Fibroblast of skin of left biceps (primary cell): ENCODE measurements at regions not wholly inside any gene's neighbourhood (a gene's known extent, or its start where the extent isn't known, plus 50 kb on each side); places are given as distances from the start of the nearest gene placed in this dataset.
A peak's percentile ranks its signal among the peaks of the same experiment; 100 is the strongest.

Source experiments
- DNase-seq, 2 experiments: peaks; one replicate each; pipeline ENCODE4 v3.0.0-alpha.2; 2013; ENCODE audit warnings: low read depth in 2 of 2

DNA sequence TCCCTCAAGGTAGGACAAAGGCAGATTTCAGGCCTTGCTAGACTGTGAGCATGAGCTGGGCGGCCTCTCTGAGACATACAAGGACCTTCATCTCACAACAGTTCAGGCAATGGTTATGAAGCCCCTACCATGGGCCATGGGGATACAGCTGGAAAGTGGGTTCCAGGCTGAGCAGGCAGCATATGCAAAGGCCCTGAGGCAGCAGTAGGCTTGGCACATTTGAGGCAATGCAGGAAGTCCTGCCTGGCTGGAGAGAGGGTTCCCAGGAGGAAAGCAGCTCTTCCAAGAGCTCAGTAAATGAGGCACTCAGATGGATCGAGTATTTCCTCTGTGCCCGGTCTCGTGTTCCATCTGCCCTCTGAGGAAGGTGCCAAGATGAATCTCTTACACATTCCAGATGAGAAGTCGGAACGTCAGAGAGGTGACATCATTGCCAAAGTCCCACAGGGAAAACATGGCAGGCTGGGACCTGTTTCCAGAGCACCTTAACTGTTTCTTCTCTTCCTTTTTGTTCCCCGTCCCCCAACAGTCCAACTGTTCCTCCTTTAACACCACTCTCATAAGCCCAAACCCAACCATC lies 388.6 kb downstream of the MN1 start:
- no peak for DNase-seq

DNA sequence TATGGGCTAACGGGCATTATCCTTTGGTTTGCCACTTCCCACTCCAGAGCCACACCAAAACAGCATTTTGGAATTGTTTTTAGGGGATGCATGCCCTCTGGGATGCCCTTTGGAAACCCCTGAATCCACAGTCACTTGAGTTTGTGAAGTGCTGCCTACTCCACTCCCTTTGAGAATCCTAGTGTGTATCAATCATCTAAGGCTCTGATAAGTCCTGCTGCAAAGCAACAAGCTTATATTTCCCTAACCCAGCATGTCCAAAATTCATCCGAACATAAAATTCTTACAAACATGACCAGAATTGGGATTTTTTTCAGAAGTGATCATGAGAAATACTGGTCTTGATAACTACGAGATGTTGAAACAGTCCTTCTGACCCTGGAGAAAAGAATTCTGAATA lies 387.9 kb downstream of the MN1 start:
- DNase-seq = no peak

DNA sequence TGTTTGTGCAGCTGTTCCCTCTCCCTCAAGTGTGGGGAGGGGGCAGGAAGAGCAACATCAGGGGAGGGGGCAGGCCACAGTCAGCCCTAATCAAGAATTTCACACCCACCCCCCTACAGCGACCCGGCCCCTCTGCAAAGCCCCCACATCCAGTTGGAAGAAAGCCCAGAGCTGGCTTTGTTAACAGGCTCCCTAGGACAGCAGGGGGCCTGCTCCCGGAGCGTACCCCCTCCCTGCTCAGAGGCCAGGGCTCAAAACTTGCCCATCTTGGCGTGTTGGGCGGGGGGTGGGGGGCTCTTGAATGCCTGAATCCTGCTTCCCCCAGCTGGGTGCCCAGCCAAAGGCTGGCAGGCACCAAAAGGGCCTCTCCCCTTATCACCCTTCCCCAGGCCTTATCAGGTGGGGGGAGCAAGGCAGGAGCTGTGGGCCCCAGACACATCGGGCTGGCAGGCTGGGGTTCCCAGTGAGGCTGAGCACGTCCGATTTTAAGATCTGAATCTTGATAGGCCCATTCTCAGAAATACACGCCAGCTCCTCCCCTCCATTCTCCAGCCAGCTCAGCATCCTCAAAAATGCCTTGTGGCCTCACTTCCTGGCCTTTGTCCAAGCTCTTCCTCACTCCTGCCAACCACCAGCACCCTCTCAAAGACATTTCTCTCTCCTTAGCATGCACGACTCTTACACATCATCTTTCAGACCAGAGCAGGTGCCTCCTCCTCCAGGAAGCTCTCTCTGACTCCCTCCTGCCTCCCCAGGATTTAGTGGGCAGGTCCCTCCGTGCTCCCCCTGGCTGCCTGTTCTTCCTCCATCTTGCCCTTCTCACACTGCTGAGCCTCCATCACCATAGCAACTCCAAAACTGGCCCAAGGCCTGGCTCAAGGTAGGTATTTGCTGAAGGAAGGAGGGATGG lies 384.8 kb downstream of the MN1 start:
- peak; percentile 85 for DNase-seq

DNA sequence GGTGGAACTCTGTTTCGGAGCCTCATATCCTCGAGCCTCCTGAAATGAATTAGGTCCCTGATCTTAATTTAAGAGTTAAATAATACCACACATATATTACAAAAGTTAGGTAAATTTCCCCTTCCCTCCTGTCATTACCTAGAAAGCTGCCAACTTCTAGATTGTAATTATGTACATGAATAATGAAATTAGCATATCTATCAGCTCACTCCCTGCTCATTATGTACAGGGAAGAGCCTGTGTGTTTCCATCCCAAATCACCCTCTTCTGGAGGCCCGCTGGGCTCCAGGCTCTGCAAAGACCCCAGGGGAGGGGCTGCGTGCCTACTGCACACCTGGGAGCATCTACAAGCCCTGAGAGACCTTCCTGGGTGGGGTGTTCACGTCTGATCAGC lies 384.1 kb downstream of the MN1 start:
- no peak for DNase-seq

DNA sequence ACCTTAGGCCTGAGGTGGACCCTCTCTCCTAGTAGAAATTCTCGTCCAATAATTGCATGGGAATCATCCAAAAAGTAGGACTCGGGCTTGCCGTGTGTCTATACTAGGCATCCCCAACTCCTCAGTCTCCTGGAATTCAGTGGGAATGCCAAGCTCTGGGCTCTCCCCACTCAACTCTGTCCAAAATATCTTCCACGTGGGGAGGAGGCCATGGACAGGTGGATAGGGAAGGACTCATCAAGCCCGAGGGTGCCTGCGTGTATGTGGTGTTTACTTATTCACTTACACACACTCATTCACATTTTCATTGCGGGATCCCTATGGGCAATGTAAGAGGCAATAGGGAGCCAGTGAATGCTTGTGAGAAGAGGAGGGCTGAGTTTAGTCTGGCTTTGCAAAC lies 383.3 kb downstream of the MN1 start:
- DNase-seq = no peak

DNA sequence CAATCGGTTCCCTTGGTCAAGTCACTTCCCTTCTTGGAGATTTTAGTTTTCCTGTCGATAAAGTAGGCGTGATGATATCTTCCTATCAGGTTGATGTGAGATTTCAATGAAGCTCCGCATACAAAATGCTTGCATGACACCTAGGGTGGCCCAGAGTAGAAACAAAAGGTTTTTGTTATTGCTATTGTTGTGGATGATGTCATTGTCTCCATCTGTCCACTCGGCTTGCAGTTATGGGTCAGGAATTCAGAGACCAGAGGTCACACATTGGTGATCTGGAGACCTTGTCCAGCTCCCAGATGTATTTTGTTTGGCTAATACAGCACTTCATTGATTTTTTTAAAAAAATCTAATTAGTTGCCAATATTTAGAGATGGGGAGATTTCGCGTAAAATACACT lies 382.1 kb downstream of the MN1 start:
- no peak for DNase-seq

DNA sequence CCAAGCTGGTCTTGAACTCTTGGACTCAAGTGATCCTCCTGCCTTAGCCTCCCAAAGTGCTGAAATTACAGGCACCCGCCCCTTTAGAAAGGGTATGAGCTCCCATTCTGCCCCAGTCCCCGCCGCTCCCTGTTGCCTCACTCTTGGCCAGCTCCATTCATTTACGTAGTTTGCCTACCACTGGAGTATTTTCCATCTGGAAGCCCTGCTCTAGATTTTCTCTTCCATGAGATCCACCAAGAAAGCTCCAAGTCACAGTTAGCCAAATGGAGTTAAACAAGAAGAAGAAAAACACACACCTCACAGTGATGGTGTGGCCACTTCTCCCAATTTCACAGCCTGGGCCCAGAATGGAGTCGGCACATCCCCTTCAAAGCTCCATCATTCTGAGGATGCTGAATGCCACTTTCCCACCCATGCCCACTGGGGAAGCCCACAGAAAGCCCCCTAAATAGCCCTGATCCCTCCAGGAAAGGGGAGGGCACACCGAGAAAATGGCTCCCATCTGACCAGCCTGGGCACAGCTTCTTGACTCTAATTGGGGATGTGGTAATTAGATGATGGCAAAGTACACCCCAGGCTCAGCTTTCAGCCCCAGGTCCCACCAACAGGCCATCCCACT lies 381.2 kb downstream of the MN1 start:
- no peak for DNase-seq

DNA sequence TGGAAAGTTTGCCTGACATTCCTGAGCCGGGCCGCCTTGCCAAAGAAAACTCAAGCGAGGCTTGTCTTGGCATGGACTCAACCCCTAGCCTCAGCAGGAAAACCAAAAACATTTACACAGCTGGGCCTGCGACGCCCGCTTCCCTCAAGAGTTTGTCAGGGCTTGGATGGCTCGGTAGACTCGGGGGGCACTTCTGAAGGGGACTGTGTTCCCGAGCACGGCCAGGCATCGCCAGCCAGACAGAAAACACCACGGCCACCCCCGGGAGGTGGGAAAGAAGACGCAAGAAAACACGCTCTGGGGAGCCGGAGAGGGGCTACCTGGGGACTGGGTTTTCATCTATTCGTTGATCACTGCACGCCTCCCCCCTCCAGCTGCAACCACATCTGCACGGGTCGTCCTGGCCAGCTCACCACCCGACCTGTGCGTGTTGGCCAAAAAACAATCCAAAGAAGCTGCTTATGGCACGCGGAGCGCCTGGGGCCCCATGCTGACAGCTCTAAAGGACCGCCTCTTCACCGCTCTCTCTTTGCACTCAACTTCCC lies 380.7 kb downstream of the MN1 start:
- DNase-seq = peak; percentile 89 to 90

DNA sequence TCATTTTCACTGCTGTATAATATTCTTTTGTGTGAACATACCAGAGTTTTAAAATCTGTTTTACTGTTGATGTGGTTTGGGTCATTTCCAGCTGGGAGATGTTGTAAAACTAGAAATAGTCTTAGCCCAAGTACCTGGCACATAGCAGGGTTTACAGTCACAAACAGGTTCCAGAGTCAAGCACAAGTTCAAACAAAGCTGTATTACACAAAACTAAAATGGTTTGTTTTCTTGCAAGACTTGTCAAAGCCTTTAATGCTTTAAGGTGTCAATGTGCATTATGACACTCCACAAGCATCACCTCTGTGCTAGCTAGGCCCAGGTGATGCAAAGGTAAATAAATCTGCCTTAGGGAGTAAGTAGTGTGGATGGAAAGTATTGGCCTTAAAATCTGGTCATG lies 379.1 kb downstream of the MN1 start:
- DNase-seq = no peak

DNA sequence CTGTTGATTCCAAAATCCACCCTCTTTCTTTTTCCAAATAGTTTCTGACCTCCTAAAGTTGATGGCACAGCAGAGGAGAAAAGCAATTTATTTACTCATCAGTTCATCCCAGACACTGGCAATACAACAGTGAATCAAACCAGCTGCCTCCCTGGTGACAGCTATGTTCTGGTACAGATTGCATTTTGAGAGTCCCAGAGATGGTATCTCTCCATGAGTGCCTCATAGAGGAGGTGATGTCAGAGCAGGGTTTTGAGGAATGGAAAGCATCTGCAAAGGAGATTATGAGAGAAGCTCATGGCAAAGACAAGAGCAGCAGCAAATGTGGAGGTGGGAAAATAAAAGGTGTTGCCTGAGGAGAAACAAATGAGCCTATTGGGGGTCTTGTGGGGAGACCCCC lies 377.2 kb downstream of the MN1 start:
- DNase-seq = no peak

DNA sequence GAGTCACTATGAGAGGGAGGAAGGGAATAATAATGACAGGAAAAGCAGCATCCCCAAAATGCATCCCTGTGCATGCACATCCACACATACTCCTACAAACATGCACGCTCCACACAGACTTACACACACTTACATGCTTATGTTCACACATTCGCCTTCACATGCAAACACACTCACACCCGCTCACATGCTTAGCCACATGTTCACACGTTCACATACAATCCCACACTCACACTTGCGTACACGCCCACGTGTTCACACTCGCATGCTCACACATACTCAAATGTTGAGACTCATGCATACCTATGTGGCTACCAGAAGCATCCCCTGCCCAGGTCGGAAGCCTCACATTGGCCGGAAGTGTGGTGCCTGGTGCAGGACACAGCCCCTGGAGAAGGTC lies 372.1 kb downstream of the MN1 start:
- DNase-seq = no peak

DNA sequence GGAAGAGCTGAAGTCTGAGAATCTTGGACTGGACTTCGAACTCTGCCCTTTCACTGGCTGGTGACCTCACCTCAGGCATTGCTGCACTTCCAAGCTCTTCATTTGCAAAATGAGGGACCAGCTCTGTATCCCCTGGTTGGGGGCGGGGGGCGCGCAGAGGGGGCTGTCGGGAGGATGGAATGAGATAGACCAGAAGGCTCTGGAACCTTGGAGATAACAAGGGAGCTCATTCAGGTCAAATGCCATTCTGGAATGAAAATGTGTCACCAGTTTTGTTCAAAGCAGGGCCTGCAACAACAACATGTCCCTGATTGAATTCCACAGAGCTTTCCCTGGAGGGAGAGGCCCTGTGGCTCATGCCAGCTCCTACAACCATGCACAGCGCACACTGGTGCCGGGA lies 370.5 kb downstream of the MN1 start:
- no peak for DNase-seq

DNA sequence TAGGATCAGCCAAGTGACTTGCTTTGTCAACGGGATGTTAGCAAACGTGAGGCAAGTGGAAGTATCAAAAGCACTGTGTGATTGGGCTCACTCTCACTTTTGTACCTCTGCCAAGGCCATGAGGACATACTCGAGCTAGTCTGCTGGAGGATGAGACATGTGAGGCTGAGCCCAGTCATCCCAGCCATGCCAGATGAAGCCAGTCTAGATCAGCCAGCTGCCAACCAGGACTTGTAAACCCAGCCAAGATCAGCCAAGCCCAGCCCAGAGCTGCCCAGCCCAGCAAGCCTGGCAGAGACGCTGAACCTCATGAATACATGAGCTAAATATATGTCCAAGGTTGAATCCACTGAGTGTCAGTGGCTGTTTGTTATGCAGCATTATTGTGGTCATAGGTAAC lies 369.7 kb downstream of the MN1 start:
- no peak for DNase-seq

DNA sequence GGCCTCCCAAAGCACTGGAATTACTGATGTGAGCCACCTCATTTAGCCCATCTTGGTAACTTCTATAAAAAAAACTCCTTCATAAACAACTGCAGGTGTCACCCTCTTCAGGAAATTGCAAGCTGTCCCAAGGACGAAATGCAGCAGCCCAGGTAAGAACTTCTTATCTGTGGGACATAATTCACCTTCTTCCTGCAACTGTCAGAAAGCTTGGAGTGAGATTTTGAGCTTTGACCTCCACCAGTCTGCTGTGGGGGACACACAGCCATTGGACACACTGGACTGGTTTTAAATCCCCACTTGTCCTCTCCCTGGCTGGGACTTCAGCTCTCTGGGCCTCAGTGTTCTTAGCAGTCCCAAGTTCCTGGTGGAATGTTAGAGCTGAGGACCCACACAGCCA lies 368.5 kb downstream of the MN1 start:
- no peak for DNase-seq

DNA sequence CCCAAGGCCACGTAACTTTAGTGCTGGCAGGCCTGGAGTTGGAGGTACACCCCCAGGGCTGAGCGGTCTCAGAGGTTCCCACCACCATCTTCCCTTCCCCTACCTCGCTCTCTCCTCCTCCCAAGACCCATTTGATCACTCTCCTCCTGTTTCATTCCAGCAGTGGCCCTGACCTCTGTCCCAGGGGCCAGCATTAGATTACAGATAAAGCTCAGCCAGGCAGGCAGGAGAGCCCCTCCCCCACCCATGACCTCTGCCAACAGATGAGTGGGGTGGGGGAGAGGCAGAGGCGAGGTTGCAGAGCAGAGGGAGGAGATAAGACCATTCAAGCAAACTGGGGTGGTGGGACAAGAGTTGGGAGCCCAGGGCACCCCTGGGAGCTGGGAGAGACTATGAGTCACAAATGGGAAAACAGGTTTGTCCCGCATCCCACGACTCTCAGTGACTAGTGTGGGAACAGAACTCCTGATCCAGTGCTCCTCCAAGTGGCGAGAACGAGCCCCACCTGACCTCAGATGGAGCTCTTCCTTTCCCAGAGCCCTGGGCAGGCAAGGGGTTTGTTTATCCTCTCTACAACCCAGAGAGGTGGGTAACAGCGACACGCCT lies 367.9 kb downstream of the MN1 start:
- no peak for DNase-seq

DNA sequence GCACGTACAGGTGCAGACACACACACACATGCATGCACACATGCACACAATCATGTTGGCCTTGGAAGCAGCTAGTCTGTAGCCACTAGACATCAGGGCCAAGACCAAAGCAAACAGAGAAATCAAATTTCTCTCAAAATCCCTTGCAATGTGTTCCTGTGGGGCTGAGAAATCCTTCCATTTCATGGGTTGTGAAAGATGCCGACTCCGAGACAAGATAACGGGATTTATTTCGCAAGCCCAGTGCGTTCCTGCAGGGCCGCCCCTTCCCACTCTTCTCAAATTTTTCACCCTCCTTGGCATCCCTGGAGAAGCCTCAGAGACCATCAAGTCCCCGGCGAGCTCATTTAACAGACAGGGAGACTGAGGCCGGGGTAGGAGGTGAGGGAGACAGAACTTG lies 366.7 kb downstream of the MN1 start:
- DNase-seq = no peak

DNA sequence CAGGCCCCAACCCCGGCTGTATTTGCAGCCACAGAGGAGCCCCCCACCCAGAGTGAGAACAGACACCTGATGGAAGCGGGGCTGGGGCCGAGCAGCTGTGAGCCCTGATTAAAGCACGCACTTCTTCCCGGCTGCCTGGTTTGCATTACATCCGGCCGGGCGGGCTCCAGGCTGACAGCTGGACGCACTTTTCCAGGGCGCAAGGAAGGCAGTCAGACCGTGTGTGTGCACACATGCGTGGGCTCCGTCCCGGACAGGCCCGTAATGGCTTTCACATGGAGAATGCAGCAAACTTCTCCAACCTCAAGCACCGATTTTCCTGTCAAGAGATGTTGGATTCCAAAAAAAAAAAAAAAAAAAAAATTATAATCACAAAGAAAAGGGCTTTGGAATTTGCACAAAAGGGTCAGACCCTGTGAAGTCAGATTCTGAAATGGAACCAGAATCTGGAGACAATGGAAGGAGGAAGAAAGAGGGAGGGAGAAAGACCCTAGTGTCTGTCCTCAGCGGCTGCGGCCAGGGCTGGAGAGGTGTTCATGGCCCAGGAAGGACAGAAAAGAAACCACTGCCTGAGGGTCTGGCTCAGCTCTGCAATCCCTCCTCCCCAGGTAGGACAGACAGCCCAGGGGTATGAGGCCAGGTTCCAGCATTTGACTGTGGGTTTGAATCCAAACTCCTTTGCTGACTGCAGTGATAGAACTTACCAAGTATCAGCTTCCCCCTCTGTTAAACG lies 365.5 kb downstream of the MN1 start:
- peak; percentile 52 to 56 for DNase-seq

DNA sequence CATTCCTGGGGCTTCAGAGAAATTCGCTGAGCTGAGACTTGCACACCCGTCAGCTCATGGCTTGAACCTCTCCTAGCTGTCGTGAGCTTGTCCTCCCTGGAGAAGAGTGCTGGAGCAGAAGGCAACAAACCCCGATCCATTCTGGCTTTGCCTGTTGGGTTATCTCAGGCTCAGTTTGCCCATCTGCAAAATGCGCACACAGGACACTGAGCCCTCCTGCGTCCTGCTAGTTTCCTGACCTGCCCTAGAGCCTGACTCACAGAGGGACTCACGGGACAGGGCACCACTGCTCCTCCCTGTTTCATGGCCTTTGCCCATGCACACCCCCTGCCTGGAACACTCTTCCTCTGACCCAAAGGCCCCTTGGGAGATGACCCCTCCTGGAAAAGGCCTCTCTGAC lies 365.0 kb downstream of the MN1 start:
- no peak for DNase-seq

DNA sequence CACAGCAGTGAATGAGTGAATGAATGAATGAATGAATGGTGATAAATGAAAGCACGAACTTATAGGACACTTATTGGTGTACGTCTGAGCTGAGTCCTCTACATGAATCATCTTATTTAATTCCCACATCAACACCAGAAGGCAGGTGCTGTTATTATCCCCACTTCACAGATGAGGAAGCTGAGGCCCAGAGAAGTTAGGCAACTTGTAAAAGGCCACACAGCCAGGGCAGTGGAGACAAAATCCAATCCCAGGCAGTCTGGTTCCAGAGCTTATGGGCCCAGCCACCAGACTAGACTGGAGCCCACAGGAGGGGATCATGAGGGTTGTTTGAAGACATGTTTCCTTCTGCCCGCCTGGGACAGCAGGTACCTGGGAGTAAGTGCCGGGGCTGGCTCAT lies 364.0 kb downstream of the MN1 start:
- no peak for DNase-seq

DNA sequence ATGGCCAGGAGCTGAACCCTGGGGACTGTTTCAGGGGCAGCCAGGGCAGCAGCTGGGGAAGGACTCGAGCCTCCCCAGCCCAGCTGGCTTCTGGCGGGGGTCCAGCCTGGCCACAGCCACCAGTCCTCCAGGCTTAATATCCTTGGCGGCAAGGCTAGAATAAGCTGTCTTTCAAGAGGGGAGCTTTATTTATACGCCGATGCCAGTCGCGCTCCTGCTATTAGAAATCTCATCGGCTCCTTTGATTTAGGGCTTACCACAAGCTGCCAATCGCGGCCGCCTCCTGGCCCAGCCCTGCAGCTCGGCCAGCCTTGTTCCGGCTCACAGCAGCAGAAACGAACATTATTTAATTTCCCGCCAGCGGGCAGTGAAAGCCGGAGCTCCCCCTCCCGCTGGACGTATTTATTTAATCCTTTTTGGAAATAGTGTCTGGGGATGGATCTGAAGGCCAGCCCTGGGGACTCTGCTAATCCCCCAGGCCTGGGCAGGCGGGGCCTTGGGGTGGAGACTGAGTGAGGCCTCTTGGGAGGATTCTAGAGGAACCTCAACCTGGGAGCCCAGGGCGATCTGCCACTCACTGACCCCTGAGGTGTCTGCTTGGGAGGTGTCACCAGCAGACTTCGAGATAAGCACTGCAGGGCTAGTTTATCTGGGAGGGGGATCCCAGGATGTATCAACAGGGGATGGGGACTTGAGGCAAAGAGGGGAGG lies 363.1 kb downstream of the MN1 start:
- DNase-seq = no peak

DNA sequence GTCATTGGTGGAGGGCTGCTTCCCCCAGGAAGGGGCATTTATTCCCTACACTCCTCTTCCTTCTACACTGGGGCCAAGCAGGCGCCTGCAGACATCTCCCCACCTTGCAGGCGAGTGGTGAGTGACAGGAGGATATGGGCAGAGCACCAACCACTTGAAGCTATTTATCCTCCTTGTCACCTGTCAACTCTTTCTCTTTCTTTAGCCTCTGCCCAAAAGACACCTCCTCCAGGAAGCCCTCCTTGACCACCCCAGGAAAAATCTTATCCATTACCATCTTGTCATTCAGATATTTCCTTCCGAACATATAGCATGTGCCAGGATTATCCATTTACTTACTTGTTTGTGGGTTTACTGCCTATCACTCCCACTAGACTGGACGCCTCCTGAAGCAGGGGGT lies 362.4 kb downstream of the MN1 start:
- DNase-seq = no peak
